ENCODE measurements at regions not wholly inside any gene's neighbourhood (a gene's known extent, or its start where the extent isn't known, plus 50 kb on each side); places are given as distances from the start of the nearest gene placed in this dataset.

DNA sequence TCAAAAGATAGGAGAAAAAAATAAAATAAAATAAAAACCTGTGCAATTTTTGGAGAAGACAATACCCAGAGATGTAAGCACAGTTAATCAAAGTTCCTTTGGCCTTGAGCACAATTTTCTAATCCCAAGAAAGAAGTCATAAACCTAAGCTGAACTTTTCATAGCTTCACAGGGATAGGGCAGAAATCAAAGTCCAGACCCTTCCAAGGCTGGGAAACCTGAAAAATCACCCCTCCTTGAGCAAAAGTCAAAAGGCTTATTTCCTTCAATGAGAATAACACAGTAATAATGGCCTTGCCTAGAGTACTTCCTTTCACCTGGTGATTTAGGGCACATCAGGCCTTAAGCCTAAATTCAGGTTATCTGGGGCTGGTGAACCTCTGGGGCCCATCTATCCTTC is 415.0 kb upstream of the BTBD3 start:
- intact Hi-C loops (cut with micrococcal nuclease; ENCODE audit: unreplicated experiment): no loop called here
- Histone ChIP-seq H3K4me2 (ENCODE audit: low read depth, low read length) (no peak overlapping the region), H3K27me3 (ENCODE audit: control insufficient read depth in 1 of 2, insufficient read depth in 2 of 2, low read length in 2 of 2) (no peaks in the 10 kb centered on the region), H2AFZ (ENCODE audit: low read length) (no peak overlapping the region), H3K4me3 (replicated peaks in 1 of 3; ENCODE audit: insufficient read depth in 1 of 3, low read depth in 2 of 3, low read length in 3 of 3) (no peak overlapping the region), H3K27ac (ENCODE audit: extremely low read length, insufficient read depth, low read length) (no peak overlapping the region), H3K9ac (ENCODE audit: insufficient read depth, low read depth, low read length) (no peak overlapping the region), H3K36me3 (replicated peaks in 1 of 2; ENCODE audit: control insufficient read depth in 1 of 2, insufficient read depth in 2 of 2, low read length in 2 of 2) (no peaks in the 10 kb centered on the region), H3K4me1 (ENCODE audit: insufficient read depth, low read length) (no peaks in the 10 kb centered on the region), H4K20me1 (ENCODE audit: insufficient read depth, low read length) (no peaks in the 10 kb centered on the region), H3K79me2 (ENCODE audit: insufficient read depth, low read length) (no peaks in the 10 kb centered on the region), H3K9me3 (ENCODE audit: low read length) (peaks cover 29% of the 10 kb centered on the region)
- ChIA-PET POLR2A (no interaction called here), CTCF (ENCODE audit: low intra/inter-chr PET ratio, low total read pairs) (no interaction called here)
- BruUV-seq (replicated peaks): no TSS peak
- no peak for DNase-seq (ENCODE audit: low spot score)
- TF ChIP-seq, protein P1, sequence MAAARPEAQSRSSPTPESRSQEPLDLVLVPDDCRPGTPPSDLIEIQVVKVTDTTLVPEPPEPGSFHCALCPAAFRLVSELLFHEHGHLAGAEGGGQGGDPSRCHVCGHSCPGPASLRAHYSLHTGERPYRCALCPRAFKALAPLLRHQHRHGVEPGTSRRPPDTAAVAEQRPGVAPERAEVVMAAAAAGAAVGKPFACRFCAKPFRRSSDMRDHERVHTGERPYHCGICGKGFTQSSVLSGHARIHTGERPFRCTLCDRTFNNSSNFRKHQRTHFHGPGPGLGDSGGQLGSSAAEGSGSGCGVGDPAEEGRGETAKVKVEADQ (CRISPR knock-in tag; IDR thresholded peaks at IDR 0.05; ENCODE audit: borderline replicate concordance): no peak
- TF ChIP-seq ZNF512 (CRISPR knock-in tag; IDR thresholded peaks at IDR 0.05) (no peak), ETV5 (CRISPR knock-in tag; IDR thresholded peaks at IDR 0.05; ENCODE audit: borderline replicate concordance) (no peak), SP2 (CRISPR knock-in tag; IDR thresholded peaks at IDR 0.05) (no peak)
- ATAC-seq: no peak
- in situ Hi-C loops (cut with HindIII; ENCODE audit: extremely low pct_ligation_motif_present, low pct_unique_long_range_greater_than_20kb): no loop called here
- no peak for FAIRE-seq

- CTCF ChIA-PET (ENCODE audit: low intra/inter-chr PET ratio, low total read pairs): no interaction called here
Observed at GRCh38 chr20:11509776-11510175, 407.9 kb upstream of the BTBD3 start.

More at GRCh38 chr20:11509776-11510175, 407.9 kb upstream of the BTBD3 start:
- H3K4me3 ChIP-seq (replicated peaks in 1 of 3; ENCODE audit: insufficient read depth in 1 of 3, low read depth in 2 of 3, low read length in 3 of 3): no peak overlapping the region
- POLR2A ChIA-PET: no interaction called here
- DNase-seq (ENCODE audit: low spot score) (no peak), FAIRE-seq (no peak), ATAC-seq (no peak)
- H3K27me3 ChIP-seq (ENCODE audit: control insufficient read depth in 1 of 2, insufficient read depth in 2 of 2, low read length in 2 of 2): no peaks in the 10 kb centered on the region
- TF ChIP-seq CSRNP2 (CRISPR knock-in tag; conservative IDR thresholded peaks at IDR 0.05; ENCODE audit: low read depth) (no peak), ZNF562 (CRISPR knock-in tag; IDR thresholded peaks at IDR 0.05; ENCODE audit: borderline replicate concordance) (no peak), ETS1 (CRISPR knock-in tag; IDR thresholded peaks at IDR 0.05) (no peak), ZNF207 (IDR thresholded peaks at IDR 0.05; ENCODE audit: borderline replicate concordance) (no peak), ZNF282 (IDR thresholded peaks at IDR 0.05; ENCODE audit: partially characterized antibody) (no peak), ATF7 (IDR thresholded peaks at IDR 0.05) (no peak), ATF7 (CRISPR knock-in tag; IDR thresholded peaks at IDR 0.05) (no peak)
- H3K9me3 ChIP-seq (ENCODE audit: low read length): peaks cover 33% of the 10 kb centered on the region
- in situ Hi-C loops (cut with HindIII; ENCODE audit: extremely low pct_ligation_motif_present, low pct_unique_long_range_greater_than_20kb): no loop called here
- no peak overlapping the region for H3K27ac ChIP-seq (ENCODE audit: extremely low read length, insufficient read depth, low read length)
- no peak overlapping the region for H3K9ac ChIP-seq (ENCODE audit: insufficient read depth, low read depth, low read length)
- H3K4me2 ChIP-seq (ENCODE audit: low read depth, low read length): no peak overlapping the region
- intact Hi-C loops (cut with micrococcal nuclease; ENCODE audit: unreplicated experiment): no loop called here
- no peak overlapping the region for H2AFZ ChIP-seq (ENCODE audit: low read length)
- no TSS peak for BruUV-seq (replicated peaks)
- H4K20me1 ChIP-seq (ENCODE audit: insufficient read depth, low read length): no peaks in the 10 kb centered on the region
- no peaks in the 10 kb centered on the region for H3K4me1 ChIP-seq (ENCODE audit: insufficient read depth, low read length)
- H3K79me2 ChIP-seq (ENCODE audit: insufficient read depth, low read length): no peaks in the 10 kb centered on the region
- H3K36me3 ChIP-seq (replicated peaks in 1 of 2; ENCODE audit: control insufficient read depth in 1 of 2, insufficient read depth in 2 of 2, low read length in 2 of 2): no peaks in the 10 kb centered on the region
